Tibial nerve (tissue), 4 donors: ENCODE measurements at regions not wholly inside any gene's neighbourhood (a gene's known extent, or its start where the extent isn't known, plus 50 kb on each side); places are given as distances from the start of the nearest gene placed in this dataset.

Experiments used
- DNase-seq, 2 donors: peaks; one replicate each; pipeline ENCODE4 v3.0.0-alpha.2; 2019; ENCODE audit warnings: low spot score in 2 of 2
- H3K27ac ChIP-seq, 4 donors: fragments of 200-600 bp; sonication (generic) in 3 of 4; one replicate each; pipeline ENCODE4 v1.5.1; 2017 to 2019; ENCODE audit warnings: mild to moderate bottlenecking in 1 of 4
- H3K27me3 ChIP-seq, 2 donors: fragments of 200-600 bp; sonication (generic) in 1 of 2; one replicate each; pipeline versions ENCODE4 v1.5.1 to v1.6.0; 2017 to 2019
- H3K36me3 ChIP-seq, 3 donors: fragments of 200-600 bp; sonication (generic); one replicate each; pipeline ENCODE4 v1.5.1; 2018 to 2019
- H3K4me1 ChIP-seq, 4 donors: fragments of 200-600 bp; sonication (generic) in 3 of 4; one replicate each; pipeline ENCODE4 v1.5.1; 2017 to 2019
- H3K4me3 ChIP-seq, 4 donors: fragments of 200-600 bp; sonication (generic) in 3 of 4; one replicate each; pipeline ENCODE4 v1.5.1; 2017 to 2019; ENCODE audit warnings: mild to moderate bottlenecking in 1 of 4, moderate library complexity in 1 of 4
- H3K9me3 ChIP-seq, 4 donors: fragments of 200-600 bp; sonication (generic) in 3 of 4; one replicate each; pipeline ENCODE4 v1.5.1; 2017 to 2019
- EP300 ChIP-seq, 2 donors: sonication (generic); formaldehyde crosslinking; IDR thresholded peaks; one replicate each; pipeline ENCODE4 v1.6.1; 2017; ENCODE audit warnings: antibody characterized with exemption in 2 of 2, mild to moderate bottlenecking in 1 of 2
- POLR2A ChIP-seq, 2 donors: fragments of 450-650 bp; IDR thresholded peaks; one replicate each; pipeline ENCODE4 v1.6.1; 2017; ENCODE audit warnings: antibody characterized with exemption in 2 of 2, mild to moderate bottlenecking in 2 of 2, moderate library complexity in 2 of 2
- WGBS, 2 donors: methylation state at CpG; one replicate each; pipeline ENCODE4 v1.1.5; 2018; 5-methylcytosine and 5-hydroxymethylcytosine counted together
- TF ChIP-seq, protein P1 (sequence below), 5 experiments: fragments of 200-600 bp in 3 of 5; fragments of 450-650 bp in 2 of 5; sonication (generic) in 3 of 5; IDR thresholded peaks; one replicate each; pipeline ENCODE4 v1.5.1; 2016 to 2019; ENCODE audit warnings: antibody characterized with exemption in 5 of 5, mild to moderate bottlenecking in 3 of 5, moderate library complexity in 2 of 5

DNA sequence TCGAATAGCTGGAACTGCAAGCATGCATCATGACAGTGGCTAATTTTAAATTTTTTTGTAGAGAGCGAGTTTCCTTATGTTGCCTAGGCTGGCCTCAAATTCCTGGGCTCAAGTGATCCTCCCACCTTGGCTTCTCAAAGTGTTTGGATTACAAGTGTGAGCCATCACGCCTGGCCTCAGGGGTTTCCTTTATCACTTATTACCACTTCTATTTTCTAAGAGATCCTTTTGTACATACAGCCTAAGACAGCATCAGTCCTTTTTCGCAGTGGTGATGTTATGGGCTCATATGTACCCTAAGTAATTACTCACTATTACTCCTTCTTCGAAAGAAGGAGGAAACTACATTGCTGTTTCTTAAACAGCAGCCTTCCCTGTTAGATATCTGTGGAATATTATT is 54.1 kb upstream of the CDKN2AIP start:
- WGBS, 2 donors, result 68 to 85% methylated on average over 5 of the region's 5 CpGs
- no peak for DNase-seq
- H3K4me1 ChIP-seq, result no peaks in the 10 kb centered on the region
- no peak overlapping the region for H3K27ac ChIP-seq
- no peak overlapping the region for H3K4me3 ChIP-seq
- no peaks in the 10 kb centered on the region for H3K27me3 ChIP-seq
- no peaks in the 10 kb centered on the region for H3K9me3 ChIP-seq
- TF ChIP-seq POLR2A (IDR thresholded peaks at IDR 0.05), result no peak
- TF ChIP-seq, protein P1, sequence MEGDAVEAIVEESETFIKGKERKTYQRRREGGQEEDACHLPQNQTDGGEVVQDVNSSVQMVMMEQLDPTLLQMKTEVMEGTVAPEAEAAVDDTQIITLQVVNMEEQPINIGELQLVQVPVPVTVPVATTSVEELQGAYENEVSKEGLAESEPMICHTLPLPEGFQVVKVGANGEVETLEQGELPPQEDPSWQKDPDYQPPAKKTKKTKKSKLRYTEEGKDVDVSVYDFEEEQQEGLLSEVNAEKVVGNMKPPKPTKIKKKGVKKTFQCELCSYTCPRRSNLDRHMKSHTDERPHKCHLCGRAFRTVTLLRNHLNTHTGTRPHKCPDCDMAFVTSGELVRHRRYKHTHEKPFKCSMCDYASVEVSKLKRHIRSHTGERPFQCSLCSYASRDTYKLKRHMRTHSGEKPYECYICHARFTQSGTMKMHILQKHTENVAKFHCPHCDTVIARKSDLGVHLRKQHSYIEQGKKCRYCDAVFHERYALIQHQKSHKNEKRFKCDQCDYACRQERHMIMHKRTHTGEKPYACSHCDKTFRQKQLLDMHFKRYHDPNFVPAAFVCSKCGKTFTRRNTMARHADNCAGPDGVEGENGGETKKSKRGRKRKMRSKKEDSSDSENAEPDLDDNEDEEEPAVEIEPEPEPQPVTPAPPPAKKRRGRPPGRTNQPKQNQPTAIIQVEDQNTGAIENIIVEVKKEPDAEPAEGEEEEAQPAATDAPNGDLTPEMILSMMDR (IDR thresholded peaks at IDR 0.05), result no peak
- no peak for TF ChIP-seq EP300 (IDR thresholded peaks at IDR 0.05)
- no peaks in the 10 kb centered on the region for H3K36me3 ChIP-seq

DNA sequence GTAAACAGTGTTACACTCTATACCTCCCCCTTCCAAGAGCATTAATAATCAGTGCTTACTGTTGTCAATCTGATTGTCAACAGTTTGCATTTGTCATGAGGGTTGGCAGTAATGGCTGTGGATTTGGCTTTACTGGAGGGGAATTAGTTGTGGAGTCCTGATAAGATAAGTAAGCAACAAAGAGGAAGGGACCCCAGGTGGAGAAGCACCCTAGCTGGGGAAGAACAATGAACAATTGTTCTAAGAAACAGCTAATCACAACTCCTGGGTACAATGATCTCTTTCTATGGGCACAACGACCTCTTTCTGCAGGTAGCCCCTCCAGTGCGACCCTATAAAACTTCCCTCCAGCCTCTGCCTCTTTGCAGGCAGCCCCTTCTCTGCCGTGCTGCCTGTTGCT is 53.2 kb upstream of the CDKN2AIP start:
- no peaks in the 10 kb centered on the region for H3K36me3 ChIP-seq
- DNase-seq, result no peak
- H3K9me3 ChIP-seq, result no peaks in the 10 kb centered on the region
- no peaks in the 10 kb centered on the region for H3K4me1 ChIP-seq
- H3K4me3 ChIP-seq, result no peak overlapping the region
- TF ChIP-seq POLR2A (IDR thresholded peaks at IDR 0.05), result no peak
- no peak for TF ChIP-seq EP300 (IDR thresholded peaks at IDR 0.05)
- TF ChIP-seq, protein P1 (IDR thresholded peaks at IDR 0.05), result no peak
- H3K27ac ChIP-seq, result no peak overlapping the region
- WGBS, 2 donors, result 31 to 39% methylated on average over 3 of the region's 3 CpGs
- no peaks in the 10 kb centered on the region for H3K27me3 ChIP-seq

DNA sequence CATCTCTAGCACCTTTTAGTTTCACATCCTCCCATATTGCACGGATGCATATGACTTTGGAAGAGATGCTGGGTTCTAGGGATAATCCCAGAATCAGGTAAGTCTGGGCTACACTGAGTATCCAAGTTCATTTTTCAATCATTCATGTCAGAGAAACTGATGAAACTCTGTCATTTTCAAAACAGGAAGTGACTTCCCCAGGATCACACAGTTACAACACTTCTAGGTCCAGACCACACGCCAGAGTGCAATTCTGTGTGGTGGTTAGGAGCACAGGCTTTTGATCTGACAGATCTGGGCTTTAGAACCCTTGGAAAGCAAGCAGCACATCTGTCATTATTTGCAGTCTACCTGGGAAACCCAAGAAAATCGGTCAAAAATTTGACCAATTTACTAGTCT is 52.1 kb upstream of the CDKN2AIP start:
- no peak for TF ChIP-seq EP300 (IDR thresholded peaks at IDR 0.05)
- no peak for TF ChIP-seq POLR2A (IDR thresholded peaks at IDR 0.05)
- TF ChIP-seq, protein P1 (IDR thresholded peaks at IDR 0.05), result no peak
- H3K27me3 ChIP-seq, result no peaks in the 10 kb centered on the region
- H3K36me3 ChIP-seq, result no peaks in the 10 kb centered on the region
- no peak overlapping the region for H3K4me3 ChIP-seq
- H3K27ac ChIP-seq, result no peak overlapping the region
- no peaks in the 10 kb centered on the region for H3K9me3 ChIP-seq
- 82 to 88% methylated on average over 3 of the region's 3 CpGs for WGBS, 2 donors
- H3K4me1 ChIP-seq, result no peaks in the 10 kb centered on the region
- DNase-seq, result peak in 1 of 2 donors; percentile 8

- no peak for DNase-seq
- 97 to 98% methylated on average over 5 of the region's 5 CpGs for WGBS, 2 donors
- Histone ChIP-seq H3K36me3 (no peaks in the 10 kb centered on the region), H3K4me1 (peaks cover 0 to 9% (median 7%) of the 10 kb centered on the region in 4 donors), H3K9me3 (no peaks in the 10 kb centered on the region), H3K4me3 (no peak overlapping the region), H3K27ac (no peak overlapping the region), H3K27me3 (no peaks in the 10 kb centered on the region)
- TF ChIP-seq POLR2A (IDR thresholded peaks at IDR 0.05) (no peak), EP300 (IDR thresholded peaks at IDR 0.05) (no peak)
- TF ChIP-seq, protein P1 (IDR thresholded peaks at IDR 0.05), result no peak
These were observed 51.0 kb upstream of the CDKN2AIP start for GRCh38 chr4:183393446-183393845.

GRCh38 chr4:183394166-183394951 is 50.1 kb upstream of the CDKN2AIP start:
- WGBS, 2 donors, result 76 to 81% methylated on average over 18 to 19 of the region's 19 CpGs
- no peaks in the 10 kb centered on the region for H3K27me3 ChIP-seq

More at GRCh38 chr4:183394166-183394951, 50.1 kb upstream of the CDKN2AIP start:
- DNase-seq, result no peak
- Histone ChIP-seq H3K4me1 (peaks cover 0 to 18% (median 8%) of the 10 kb centered on the region in 4 donors), H3K27ac (no peak overlapping the region), H3K9me3 (no peaks in the 10 kb centered on the region), H3K4me3 (no peak overlapping the region), H3K36me3 (no peaks in the 10 kb centered on the region)
- TF ChIP-seq, protein P1 (IDR thresholded peaks at IDR 0.05), result no peak
- TF ChIP-seq POLR2A (IDR thresholded peaks at IDR 0.05) (no peak), EP300 (IDR thresholded peaks at IDR 0.05) (no peak)
